ENCODE measurements at regions not wholly inside any gene's neighbourhood (a gene's known extent, or its start where the extent isn't known, plus 50 kb on each side); places are given as distances from the start of the nearest gene placed in this dataset.
A peak's percentile ranks its signal among the peaks of the same experiment; 100 is the strongest.
"Not testable (repeated sequence)": the region's sequence is repeated elsewhere in the genome, so short reads cannot be mapped to it uniquely, and the experiment has no call there.

DNA sequence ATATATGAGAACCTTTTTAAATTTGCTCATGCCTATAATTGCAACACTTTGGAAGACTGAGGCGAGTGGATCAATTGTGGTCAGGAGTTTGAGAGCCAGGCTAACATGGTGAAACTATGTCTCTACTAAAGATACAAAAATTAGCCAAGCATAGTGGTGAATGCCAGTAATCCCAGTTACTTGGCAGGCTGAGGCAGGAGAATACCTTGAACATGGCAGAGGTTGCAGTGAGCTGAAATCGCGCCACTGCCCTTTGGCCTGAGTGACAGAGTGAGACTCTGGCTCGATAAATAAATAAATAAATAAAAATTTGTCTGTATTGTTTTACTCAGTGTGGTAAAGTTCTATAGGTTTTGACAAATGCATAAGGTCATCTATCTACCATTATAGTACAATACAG is 218.2 kb downstream of the ZC4H2 start:
- TF ChIP-seq, protein P1, sequence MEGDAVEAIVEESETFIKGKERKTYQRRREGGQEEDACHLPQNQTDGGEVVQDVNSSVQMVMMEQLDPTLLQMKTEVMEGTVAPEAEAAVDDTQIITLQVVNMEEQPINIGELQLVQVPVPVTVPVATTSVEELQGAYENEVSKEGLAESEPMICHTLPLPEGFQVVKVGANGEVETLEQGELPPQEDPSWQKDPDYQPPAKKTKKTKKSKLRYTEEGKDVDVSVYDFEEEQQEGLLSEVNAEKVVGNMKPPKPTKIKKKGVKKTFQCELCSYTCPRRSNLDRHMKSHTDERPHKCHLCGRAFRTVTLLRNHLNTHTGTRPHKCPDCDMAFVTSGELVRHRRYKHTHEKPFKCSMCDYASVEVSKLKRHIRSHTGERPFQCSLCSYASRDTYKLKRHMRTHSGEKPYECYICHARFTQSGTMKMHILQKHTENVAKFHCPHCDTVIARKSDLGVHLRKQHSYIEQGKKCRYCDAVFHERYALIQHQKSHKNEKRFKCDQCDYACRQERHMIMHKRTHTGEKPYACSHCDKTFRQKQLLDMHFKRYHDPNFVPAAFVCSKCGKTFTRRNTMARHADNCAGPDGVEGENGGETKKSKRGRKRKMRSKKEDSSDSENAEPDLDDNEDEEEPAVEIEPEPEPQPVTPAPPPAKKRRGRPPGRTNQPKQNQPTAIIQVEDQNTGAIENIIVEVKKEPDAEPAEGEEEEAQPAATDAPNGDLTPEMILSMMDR (conservative IDR thresholded peaks at IDR 0.05): no peak
- TF ChIP-seq ZFX (IDR thresholded peaks at IDR 0.05): no peak
- H3K27ac ChIP-seq: no peak overlapping the region

DNA sequence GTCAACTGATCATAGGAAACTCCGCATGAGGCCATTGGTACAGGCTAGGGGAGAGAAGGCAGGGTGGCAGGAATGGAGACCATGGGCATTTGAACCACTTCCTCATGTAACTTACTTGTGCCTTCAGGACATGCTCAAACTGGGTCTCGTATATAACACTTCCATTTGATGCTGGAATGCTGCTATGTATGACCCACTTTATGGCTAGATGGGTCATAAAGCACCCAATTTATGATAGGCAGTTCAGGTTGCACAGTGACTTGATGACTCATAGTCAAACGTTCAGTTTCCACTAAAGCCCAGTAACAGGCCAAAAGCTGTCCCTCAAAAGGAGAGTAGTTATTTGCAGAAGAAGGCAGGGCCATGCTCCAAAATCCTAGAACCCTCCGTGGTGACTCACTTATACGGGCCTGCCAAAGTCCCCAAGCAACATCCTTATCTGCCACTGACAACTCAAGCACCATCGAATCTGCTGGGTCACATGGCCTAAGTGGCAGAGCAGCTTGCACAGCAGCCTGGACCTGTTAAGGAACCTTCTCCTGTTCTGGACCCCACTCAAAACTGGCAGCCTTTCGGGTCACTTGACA is 236.4 kb downstream of the ZC4H2 start:
- no peak for TF ChIP-seq ZFX (IDR thresholded peaks at IDR 0.05)
- TF ChIP-seq, protein P1 (conservative IDR thresholded peaks at IDR 0.05): no peak
- H3K27ac ChIP-seq: no peak overlapping the region

DNA sequence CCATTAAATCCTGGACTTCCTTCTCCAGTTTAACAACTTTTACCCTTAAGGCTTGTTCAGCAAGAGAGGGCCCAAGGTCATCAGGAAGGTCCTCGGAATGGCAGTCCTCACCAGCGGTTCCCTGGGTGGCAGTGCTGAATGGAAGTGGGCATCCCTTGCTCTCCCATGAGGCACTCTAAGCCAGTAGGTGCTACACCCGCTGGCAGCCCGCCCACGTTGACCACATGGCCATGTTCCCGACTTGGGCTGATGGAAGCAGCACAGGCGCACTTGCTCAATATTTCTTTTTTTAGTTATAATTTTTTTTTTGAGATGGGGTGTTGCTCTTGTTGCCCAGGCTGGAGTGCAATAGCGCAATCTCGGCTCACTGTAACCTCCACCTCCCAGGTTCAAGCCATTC is 277.9 kb downstream of the ZC4H2 start:
- no peak for TF ChIP-seq ZFX (IDR thresholded peaks at IDR 0.05)
- TF ChIP-seq, protein P1 (conservative IDR thresholded peaks at IDR 0.05): no peak
- H3K27ac ChIP-seq: no peak overlapping the region

DNA sequence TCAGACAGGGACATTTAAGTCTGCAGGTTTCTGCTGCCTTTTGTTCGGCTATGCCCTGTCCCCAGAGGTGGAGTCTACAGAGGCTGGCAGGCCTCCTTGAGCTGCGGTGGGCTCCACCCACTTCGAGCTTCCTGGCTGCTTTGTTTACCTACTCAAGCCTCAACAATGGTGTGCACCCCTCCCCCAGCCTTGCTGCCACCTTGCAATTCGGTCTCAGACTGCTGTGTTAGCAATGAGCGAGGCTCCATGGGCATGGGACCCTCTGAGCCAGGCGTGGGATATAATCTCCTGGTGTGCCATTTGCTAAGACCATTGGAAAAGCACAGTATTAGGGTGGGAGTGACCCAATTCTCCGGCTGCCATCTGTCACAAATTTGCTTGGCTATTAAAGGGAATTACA is 280.9 kb downstream of the ZC4H2 start:
- H3K27ac ChIP-seq: not testable (repeated sequence)

DNA sequence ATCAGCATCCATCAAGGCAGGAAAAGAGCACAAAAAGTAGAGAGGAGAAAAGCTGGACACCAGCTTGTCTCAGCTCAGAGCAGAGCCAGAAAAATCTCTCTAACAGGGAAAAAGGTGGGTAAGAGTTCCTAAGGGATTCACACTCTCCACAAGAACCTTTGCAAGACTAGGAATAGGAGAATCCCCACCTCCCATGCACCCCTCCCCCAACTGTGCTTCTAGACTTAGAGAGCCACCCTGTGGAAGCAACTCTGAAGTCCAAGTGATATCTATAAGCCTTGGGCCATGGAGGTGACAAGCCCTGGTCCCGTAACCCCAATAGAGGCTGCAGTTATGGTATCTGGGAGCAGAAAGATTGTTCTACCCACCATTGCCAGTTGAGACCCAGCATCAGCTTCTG is 267.6 kb upstream of the MTMR8 start:
- TF ChIP-seq, protein P1 (conservative IDR thresholded peaks at IDR 0.05): no peak
- TF ChIP-seq ZFX (IDR thresholded peaks at IDR 0.05): no peak
- no peak overlapping the region for H3K27ac ChIP-seq

DNA sequence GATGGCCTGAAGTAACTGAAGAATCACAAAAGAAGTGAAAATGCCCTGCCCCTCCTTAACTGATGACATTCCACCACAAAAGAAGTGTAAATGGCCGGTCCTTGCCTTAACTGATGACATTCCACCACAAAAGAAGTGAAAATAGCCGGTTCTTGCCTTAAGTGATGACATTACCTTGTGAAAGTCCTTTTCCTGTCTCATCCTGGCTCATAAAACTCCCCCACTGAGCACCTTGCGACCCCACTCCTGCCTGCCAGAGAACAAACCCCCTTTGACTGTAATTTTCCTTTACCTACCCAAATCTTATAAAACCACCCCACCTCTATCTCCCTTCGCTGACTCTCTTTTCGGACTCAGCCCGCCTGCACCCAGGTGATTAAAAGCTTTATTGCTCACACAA is 262.0 kb upstream of the MTMR8 start:
- not testable (repeated sequence) for H3K27ac ChIP-seq

DNA sequence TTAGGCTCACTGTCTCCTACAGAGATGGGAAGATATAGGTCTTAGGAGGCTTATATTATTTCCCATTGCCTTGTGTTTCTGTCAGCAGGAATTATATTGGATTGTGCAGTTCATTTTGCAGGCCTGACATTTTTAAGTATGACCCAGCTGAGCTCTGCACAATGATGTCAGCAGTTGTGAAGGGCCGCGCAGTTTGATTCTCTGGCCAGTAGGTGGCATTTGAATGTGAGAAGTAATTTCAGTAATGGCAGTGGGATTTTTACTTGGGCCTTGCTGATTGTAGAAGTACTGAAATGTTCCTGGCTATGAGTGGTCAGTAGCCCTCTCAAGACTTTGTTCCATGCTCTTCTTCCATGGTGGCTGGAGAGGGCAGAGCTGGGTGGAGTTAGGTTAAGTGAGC is 247.2 kb upstream of the MTMR8 start:
- TF ChIP-seq, protein P1 (conservative IDR thresholded peaks at IDR 0.05): peak; percentile 37
- no peak for TF ChIP-seq ZFX (IDR thresholded peaks at IDR 0.05)

More for the DNA sequence above, 247.2 kb upstream of the MTMR8 start:
- H3K27ac ChIP-seq: no peak overlapping the region

Measured in C4-2B (cell line).